OCI-LY1 (cell line): ENCODE measurements at regions not wholly inside any gene's neighbourhood (a gene's known extent, or its start where the extent isn't known, plus 50 kb on each side); places are given as distances from the start of the nearest gene placed in this dataset.

ENCODE experiments used
- H2AFZ ChIP-seq: fragments of 200-600 bp; sonication (generic), shearing (Covaris generic); 2 replicates; pipeline ENCODE4 v1.6.0; 2014; ENCODE audit warnings: antibody characterized with exemption, mild to moderate bottlenecking, low read length
- H3F3A ChIP-seq: fragments of 200-600 bp; sonication (generic), shearing (Covaris generic); 2 replicates; pipeline ENCODE4 v1.6.0; 2014; ENCODE audit warnings: mild to moderate bottlenecking, antibody characterized with exemption, low read length, moderate library complexity; ENCODE audit not compliant: insufficient read depth
- H3K27ac ChIP-seq: fragments of 200-600 bp; sonication (generic); 2 replicates; pipeline ENCODE4 v1.5.1; 2014; ENCODE audit warnings: low read length, mixed run types, mild to moderate bottlenecking, low read depth; ENCODE audit not compliant: poor library complexity, severe bottlenecking
- H3K27me3 ChIP-seq: fragments of 200-600 bp; sonication (generic); 2 replicates; pipeline ENCODE4 v1.6.0; 2014; ENCODE audit warnings: antibody characterized with exemption, mild to moderate bottlenecking, low read length, moderate library complexity; ENCODE audit not compliant: insufficient read depth
- H3K36me3 ChIP-seq: fragments of 200-600 bp; sonication (generic); 2 replicates; pipeline ENCODE4 v1.6.1; 2014; ENCODE audit warnings: mild to moderate bottlenecking, antibody characterized with exemption, low read length, moderate library complexity, mixed read lengths; ENCODE audit not compliant: insufficient read depth
- H3K4me1 ChIP-seq: fragments of 200-600 bp; sonication (generic); 2 replicates; pipeline ENCODE4 v1.5.1; 2014; ENCODE audit warnings: mild to moderate bottlenecking, low read length, moderate library complexity; ENCODE audit not compliant: insufficient read depth, severe bottlenecking
- H3K4me2 ChIP-seq: fragments of 200-600 bp; sonication (generic), shearing (Covaris generic); 2 replicates; pipeline ENCODE4 v1.6.1; 2014; ENCODE audit warnings: low read length
- H3K4me3 ChIP-seq: fragments of 200-600 bp; sonication (generic); 2 replicates; pipeline ENCODE4 v1.5.1; 2014; ENCODE audit warnings: low read length, low read depth, mild to moderate bottlenecking, mixed read lengths; ENCODE audit not compliant: poor library complexity, severe bottlenecking
- H3K79me2 ChIP-seq: fragments of 200-600 bp; shearing (Covaris generic); 2 replicates; pipeline ENCODE4 v1.6.1; 2016; ENCODE audit warnings: mixed run types, low read length, mixed read lengths; ENCODE audit not compliant: insufficient read depth
- H3K9ac ChIP-seq: fragments of 200-600 bp; sonication (generic), shearing (Covaris generic); 2 replicates; pipeline ENCODE4 v1.6.1; 2014; ENCODE audit warnings: mild to moderate bottlenecking, low read length, mixed read lengths
- H3K9me2 ChIP-seq: fragments of 200-600 bp; sonication (generic), shearing (Covaris generic); 2 replicates; pipeline ENCODE4 v1.6.1; 2014; ENCODE audit warnings: low read depth, mild to moderate bottlenecking, low read length, mixed read lengths
- H3K9me3 ChIP-seq: fragments of 200-600 bp; shearing (Covaris generic); 2 replicates; pipeline ENCODE4 v1.6.1; 2014; ENCODE audit warnings: low read length, mixed read lengths
- H4K20me1 ChIP-seq: fragments of 200-600 bp; sonication (generic), shearing (Covaris generic); 2 replicates; pipeline ENCODE4 v1.6.0; 2016; ENCODE audit warnings: mild to moderate bottlenecking, low read length; ENCODE audit not compliant: insufficient read depth
- CTCF ChIP-seq: fragments of 200-600 bp; sonication (generic), shearing (Covaris generic); IDR thresholded peaks from 2 replicates; pipeline ENCODE4 v1.5.1; 2017; ENCODE audit warnings: mild to moderate bottlenecking, antibody characterized with exemption, low read length, moderate library complexity, mixed read lengths
- EZH2 ChIP-seq: fragments of 200-600 bp; sonication (generic), shearing (Covaris generic); IDR thresholded peaks from 2 replicates; pipeline ENCODE4 v1.8.0; 2017; ENCODE audit warnings: borderline replicate concordance, mixed run types, mild to moderate bottlenecking, antibody characterized with exemption, low read length, moderate library complexity, mixed read lengths

GRCh38 chr5:61610678-61611024 lies 278.6 kb downstream of the ZSWIM6 start:
- Histone ChIP-seq H3K9me2 (no peaks in the 10 kb centered on the region), H2AFZ (no peak overlapping the region), H3K27me3 (no peaks in the 10 kb centered on the region), H3K27ac (no peak overlapping the region), H3K9me3 (no peaks in the 10 kb centered on the region), H3K4me3 (no peak overlapping the region), H3K4me1 (no peaks in the 10 kb centered on the region), H3K79me2 (no peaks in the 10 kb centered on the region), H4K20me1 (no peaks in the 10 kb centered on the region), H3K4me2 (no peak overlapping the region), H3K36me3 (no peaks in the 10 kb centered on the region), H3K9ac (no peak overlapping the region), H3F3A (no peaks in the 10 kb centered on the region)
- TF ChIP-seq EZH2 (no peak), CTCF (no peak)

DNA sequence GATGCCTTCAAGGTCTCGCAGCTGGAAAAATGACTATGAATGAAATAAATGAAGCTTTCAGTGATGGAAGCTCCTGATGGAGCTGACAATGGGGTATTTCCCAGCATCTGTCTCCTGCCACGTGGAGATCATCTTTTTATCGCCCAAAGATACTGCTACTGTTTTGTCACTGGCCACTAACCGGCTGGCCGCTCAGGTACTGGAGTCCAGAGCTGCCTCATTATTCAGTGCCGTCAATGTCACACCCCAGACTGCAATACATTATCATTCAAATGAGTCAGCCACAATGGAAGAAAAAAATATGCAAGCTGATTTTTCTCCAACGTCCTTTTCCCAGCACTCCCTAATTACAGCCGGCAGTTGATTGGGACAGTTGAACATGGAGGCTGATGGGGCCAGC lies 280.4 kb downstream of the ZSWIM6 start:
- Histone ChIP-seq H3K27me3 (no peaks in the 10 kb centered on the region), H3K9me3 (no peaks in the 10 kb centered on the region), H3K4me1 (no peaks in the 10 kb centered on the region), H3K4me3 (no peak overlapping the region), H3K79me2 (no peaks in the 10 kb centered on the region), H3K9ac (no peak overlapping the region), H3K27ac (no peak overlapping the region), H3F3A (no peaks in the 10 kb centered on the region), H3K4me2 (no peak overlapping the region), H3K36me3 (no peaks in the 10 kb centered on the region), H2AFZ (no peak overlapping the region), H3K9me2 (no peaks in the 10 kb centered on the region), H4K20me1 (no peaks in the 10 kb centered on the region)
- TF ChIP-seq EZH2 = no peak
- TF ChIP-seq CTCF = no peak

GRCh38 chr5:61613679-61614078 lies 281.6 kb downstream of the ZSWIM6 start:
- TF ChIP-seq EZH2 = no peak
- TF ChIP-seq CTCF = no peak
- Histone ChIP-seq H3K9me3 (no peaks in the 10 kb centered on the region), H3F3A (no peaks in the 10 kb centered on the region), H3K36me3 (no peaks in the 10 kb centered on the region), H3K9me2 (no peaks in the 10 kb centered on the region), H3K9ac (no peak overlapping the region), H3K27me3 (no peaks in the 10 kb centered on the region), H3K27ac (no peak overlapping the region), H3K4me3 (no peak overlapping the region), H3K79me2 (no peaks in the 10 kb centered on the region), H2AFZ (no peak overlapping the region), H4K20me1 (no peaks in the 10 kb centered on the region), H3K4me1 (no peaks in the 10 kb centered on the region), H3K4me2 (no peak overlapping the region)
